ENCODE measurements at regions not wholly inside any gene's neighbourhood (a gene's known extent, or its start where the extent isn't known, plus 50 kb on each side); places are given as distances from the start of the nearest gene placed in this dataset.

- no peak for TF ChIP-seq CTCF (conservative IDR thresholded peaks at IDR 0.05; ENCODE audit: low read depth, low read length)
- DNase-seq (ENCODE audit: low read depth), result no peak
- H3K4me3 ChIP-seq (ENCODE audit: low read depth, low read length), result no peak overlapping the region
These were observed 299.7 kb upstream of the AKR1E2 start for GRCh38 chr10:4526311-4526731.

GRCh38 chr10:4525103-4525502 lies 300.9 kb upstream of the AKR1E2 start:
- no peak for TF ChIP-seq CTCF (conservative IDR thresholded peaks at IDR 0.05; ENCODE audit: low read depth, low read length)
- H3K4me3 ChIP-seq (ENCODE audit: low read depth, low read length), result no peak overlapping the region
- no peak for DNase-seq (ENCODE audit: low read depth)

- no peak for TF ChIP-seq CTCF (conservative IDR thresholded peaks at IDR 0.05; ENCODE audit: low read depth, low read length)
- H3K4me3 ChIP-seq (ENCODE audit: low read depth, low read length), result no peak overlapping the region
- DNase-seq (ENCODE audit: low read depth), result no peak
These were observed 303.6 kb upstream of the AKR1E2 start for GRCh38 chr10:4522296-4523000.

GRCh38 chr10:4519658-4520402 lies 306.2 kb upstream of the AKR1E2 start:
- no peak for DNase-seq (ENCODE audit: low read depth)
- no peak overlapping the region for H3K4me3 ChIP-seq (ENCODE audit: low read depth, low read length)
- TF ChIP-seq CTCF (conservative IDR thresholded peaks at IDR 0.05; ENCODE audit: low read depth, low read length), result no peak

GRCh38 chr10:4517746-4518145 lies 308.3 kb upstream of the AKR1E2 start:
- no peak overlapping the region for H3K4me3 ChIP-seq (ENCODE audit: low read depth, low read length)
- DNase-seq (ENCODE audit: low read depth), result no peak
- no peak for TF ChIP-seq CTCF (conservative IDR thresholded peaks at IDR 0.05; ENCODE audit: low read depth, low read length)

- no peak for TF ChIP-seq CTCF (conservative IDR thresholded peaks at IDR 0.05; ENCODE audit: low read depth, low read length)
- no peak for DNase-seq (ENCODE audit: low read depth)
- H3K4me3 ChIP-seq (ENCODE audit: low read depth, low read length), result no peak overlapping the region
These were observed 310.3 kb upstream of the AKR1E2 start for GRCh38 chr10:4515721-4516120.
